GM18505 (cell line): ENCODE measurements at regions not wholly inside any gene's neighbourhood (a gene's known extent, or its start where the extent isn't known, plus 50 kb on each side); places are given as distances from the start of the nearest gene placed in this dataset.
A peak's percentile ranks its signal among the peaks of the same experiment; 100 is the strongest.

Experiments
- ATAC-seq: cut with Tn5 transposase; IDR thresholded peaks from one replicate; pipeline ENCODE4 v1.9.1; 2021; ENCODE audit not compliant: unreplicated experiment
- POLR2A ChIP-seq: IDR thresholded peaks from 4 replicates; pipeline ENCODE4 v1.6.1; 2011; ENCODE audit warnings: borderline replicate concordance; ENCODE audit not compliant: insufficient read depth, insufficient read length; ENCODE audit errors: extremely low read depth

DNA sequence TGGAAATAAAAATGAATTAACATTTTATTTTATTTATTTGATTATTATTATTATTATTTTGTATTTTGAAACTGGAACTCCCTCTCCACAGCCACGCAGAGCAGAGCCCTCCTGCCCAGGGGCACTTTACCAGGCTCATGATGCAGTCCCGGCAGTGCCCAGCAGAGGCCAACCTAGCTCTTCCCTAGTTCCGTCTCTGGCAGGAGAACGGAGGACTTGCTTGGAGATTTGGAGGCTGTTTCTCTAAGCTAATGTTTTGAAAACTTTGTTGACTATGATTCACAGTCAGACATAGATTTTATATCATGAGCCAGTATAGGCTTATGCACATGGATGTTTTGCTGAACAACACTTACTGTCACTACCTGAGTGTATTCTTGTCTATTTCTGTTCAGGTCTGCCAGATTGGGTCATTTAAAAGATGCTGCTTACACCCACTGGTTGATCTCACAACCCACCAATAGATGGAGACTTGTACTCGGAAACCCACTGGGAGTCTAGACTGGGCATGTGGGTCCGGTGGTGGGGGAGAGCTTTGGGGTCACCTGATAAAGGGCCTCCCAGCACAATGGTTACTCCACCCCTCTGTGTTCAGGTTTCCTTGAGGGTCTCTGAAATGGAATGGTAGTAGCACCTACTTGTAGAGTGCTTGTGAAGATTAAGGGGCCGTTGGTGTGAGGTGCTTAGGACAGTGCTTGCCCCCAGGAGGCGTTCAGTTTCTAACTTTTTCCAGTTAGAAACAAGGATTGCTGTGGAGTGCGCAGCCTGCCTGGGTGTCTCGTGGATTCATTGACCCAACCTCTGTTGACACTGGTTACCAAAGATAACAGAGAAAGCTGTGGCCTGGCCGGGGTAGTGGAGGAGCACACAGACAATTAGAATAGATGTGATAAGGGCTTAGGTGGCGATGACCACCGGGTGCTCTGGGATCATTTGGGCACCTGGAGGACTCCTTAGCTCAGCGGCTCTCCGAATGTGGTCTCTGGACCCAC is 177.3 kb downstream of the HAUS1 start:
- ATAC-seq = peak; percentile 62
- no peak for TF ChIP-seq POLR2A

DNA sequence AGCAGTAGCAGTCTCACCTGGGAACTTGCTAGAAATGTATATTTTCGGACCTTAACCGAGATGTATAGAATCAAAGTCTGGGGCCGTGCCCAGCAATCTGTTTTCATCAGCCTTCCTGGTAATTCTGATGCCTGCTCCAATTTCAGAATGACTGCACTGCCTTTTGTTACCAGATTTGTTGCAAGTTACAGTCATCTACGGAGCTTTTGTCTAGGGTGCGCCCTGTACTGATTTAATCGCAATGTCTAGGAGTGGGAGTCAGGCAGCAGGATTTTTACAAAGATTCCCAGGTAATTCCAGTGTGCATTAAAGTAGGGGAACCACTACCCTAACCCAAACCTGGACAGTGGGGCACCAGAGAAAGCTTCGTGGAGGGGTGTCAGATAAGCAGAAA is 178.0 kb downstream of the HAUS1 start:
- TF ChIP-seq POLR2A = no peak
- no peak for ATAC-seq

GRCh38 chr18:46282646-46283045 is 178.5 kb downstream of the HAUS1 start:
- no peak for ATAC-seq
- no peak for TF ChIP-seq POLR2A

DNA sequence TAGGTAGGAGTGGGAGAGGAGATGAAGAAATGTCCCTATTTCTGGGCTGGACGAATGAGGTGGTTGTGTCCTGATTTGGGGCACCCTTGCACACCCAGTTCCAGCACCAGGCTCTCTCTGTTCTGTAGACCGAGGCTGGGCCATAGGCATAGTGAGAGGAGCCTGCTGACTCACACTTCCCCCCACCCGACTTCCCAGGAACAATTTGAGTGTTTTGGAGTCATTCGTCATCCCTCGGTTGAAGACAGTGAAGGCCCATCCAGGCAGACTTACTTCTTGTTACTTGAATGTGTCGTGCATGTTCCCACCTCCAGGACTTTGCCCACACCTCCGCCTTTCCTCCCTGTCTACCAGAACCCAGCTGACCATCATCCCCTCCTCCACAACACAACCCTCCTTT is 179.1 kb downstream of the HAUS1 start:
- TF ChIP-seq POLR2A = no peak

DNA sequence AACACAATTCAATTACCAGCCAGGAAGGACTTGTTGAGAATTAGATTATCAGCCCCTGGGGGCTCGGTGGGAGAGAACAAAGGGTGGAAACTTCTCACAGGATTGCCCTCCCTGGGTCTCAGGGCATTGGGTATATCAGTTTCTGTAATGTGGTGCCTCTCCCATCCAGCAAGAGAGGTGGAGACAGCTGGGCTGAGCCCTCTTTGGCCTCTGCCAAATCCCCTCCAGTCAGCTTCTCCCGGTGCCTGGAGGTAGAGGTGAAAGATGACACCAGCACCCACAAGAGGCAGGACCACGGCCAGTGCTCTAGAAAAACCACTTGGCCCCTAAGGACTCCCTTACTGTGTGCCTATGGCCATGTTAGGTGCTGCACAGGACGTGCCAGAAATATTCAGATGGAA is 179.7 kb downstream of the HAUS1 start:
- no peak for TF ChIP-seq POLR2A
- no peak for ATAC-seq

More for the DNA sequence above, 179.1 kb downstream of the HAUS1 start:
- ATAC-seq = no peak

DNA sequence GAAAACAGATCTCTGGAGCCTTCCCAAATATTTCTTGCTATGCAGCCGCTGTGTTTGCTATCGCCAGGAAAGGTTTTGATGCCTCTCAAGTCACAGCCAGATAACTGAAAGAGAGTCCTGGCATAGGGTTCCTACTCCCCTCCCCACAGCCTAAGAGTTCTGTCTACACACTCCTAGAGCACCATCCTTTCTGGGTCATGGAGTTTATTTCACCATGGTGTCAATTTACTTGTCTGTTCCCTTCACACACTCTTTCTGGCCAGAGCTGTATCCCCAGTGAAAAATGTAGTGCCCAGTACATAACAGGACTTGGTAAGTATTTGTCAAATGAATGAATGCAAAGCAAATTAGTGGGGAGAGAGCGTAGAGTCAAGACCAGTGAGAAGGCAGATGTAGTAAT is 185.3 kb downstream of the HAUS1 start:
- TF ChIP-seq POLR2A = no peak
- no peak for ATAC-seq

GRCh38 chr18:46289931-46290330 is 185.7 kb downstream of the HAUS1 start:
- no peak for ATAC-seq
- no peak for TF ChIP-seq POLR2A

DNA sequence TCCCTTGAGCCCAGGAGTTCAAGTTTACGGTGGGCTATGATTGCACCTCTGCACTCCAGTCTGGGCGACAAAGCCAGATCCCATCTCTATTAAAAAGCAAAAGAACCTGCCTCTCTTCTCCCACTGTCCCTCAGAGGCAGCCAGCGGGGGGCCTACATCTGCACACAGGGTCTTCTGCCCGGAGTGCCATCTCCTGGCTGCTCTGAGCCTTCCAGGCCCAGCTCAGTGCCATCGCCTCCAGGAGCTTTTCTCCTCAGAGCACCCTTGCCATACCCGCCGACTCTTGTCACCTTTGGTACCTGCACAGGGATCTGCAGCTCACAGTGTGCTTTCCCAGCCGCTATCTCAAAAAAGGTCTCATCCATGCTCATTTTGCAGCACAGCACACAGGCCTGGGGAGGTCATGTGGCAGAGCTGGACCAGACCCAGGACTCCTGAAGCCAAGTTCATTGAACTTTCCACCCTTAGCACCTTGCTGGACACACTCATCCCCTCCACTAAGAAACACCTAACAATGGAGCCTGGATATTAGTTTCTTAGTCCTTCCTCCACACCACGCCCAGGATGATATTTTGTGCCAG is 186.3 kb downstream of the HAUS1 start:
- no peak for ATAC-seq
- TF ChIP-seq POLR2A = no peak

GRCh38 chr18:46291149-46291548 is 187.0 kb downstream of the HAUS1 start:
- no peak for ATAC-seq
- no peak for TF ChIP-seq POLR2A

- TF ChIP-seq POLR2A = no peak
These were observed 189.6 kb downstream of the HAUS1 start for GRCh38 chr18:46293742-46294181.

DNA sequence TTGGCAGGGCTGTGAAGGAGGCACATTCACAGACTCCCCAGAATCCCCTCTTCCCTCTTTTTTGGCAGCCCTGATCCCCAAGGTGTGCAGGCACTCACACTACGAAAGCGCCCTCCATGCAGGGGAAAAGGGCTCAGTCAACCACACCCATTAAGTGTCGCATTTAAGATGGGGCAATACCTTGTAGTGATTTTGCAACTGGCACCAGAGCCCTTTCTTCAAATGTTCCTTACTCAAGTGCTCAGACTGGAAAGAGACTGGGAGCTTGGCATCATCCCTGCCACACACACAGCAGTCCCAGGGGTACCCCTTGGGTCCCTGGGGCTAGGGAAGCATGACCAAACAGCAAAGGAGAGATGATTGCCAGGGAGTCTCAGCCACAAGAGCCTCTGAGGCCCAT is 190.1 kb downstream of the HAUS1 start:
- no peak for TF ChIP-seq POLR2A
- ATAC-seq = no peak

More at GRCh38 chr18:46293742-46294181, 189.6 kb downstream of the HAUS1 start:
- no peak for ATAC-seq

DNA sequence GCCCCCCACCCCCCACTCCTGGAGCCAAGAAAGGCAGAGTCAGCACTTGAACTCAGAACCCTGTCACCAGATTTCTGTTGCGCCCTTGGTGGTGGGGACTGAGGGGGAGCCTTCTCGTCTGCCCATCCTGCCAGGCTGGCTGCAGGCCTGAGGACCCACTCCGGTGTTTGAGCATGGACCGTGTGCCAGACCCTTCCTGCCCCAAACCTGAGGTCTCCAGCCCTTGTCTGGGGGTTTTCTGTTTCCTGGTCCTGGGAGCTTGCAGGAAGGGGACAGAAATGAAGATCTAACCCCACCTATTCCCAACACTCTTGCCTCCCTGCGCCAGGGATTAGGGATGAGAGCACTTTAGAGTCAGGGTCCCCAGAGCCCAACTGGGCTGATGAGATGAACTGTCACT is 190.6 kb downstream of the HAUS1 start:
- TF ChIP-seq POLR2A = no peak
- ATAC-seq = no peak

DNA sequence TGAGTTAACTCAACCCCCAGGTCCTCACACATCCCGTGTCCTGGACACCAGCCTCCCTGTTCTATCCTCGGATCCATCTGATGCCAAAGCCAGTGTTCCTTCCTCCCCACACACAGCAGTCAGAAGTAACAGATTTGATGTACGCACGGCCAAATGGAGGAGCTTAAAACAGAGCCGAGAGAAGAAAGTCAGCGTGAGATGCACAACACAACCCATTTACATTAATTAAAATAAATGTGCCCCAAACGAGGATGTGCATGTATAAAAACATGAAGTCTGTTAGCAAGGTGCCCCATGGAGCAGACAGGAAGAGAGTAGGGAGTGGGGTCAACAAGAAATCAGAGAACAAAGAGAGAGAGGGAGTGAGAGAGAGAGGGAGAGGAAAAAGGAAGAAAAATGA is 191.2 kb downstream of the HAUS1 start:
- TF ChIP-seq POLR2A = no peak
- ATAC-seq = no peak

DNA sequence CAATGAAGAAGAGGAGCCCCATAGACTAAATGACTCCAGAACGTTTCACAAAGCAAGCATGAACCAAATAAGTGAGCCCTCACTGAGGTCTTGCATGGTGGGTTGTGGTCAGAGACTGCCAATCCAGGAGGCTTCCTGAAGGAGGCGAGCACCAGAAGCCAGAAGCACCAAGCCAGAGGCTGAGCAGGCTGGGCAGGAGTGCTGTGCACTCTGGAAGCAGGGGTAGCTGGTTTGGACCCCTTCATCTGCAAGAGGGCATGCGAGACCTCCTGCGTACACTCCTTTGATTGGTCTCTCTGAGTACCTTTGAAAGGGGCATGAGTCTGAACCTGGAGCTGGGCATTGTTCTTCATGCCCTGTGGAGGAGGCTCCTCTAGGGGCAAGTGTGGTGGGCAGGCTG is 192.5 kb downstream of the HAUS1 start:
- no peak for ATAC-seq
- no peak for TF ChIP-seq POLR2A

- ATAC-seq = no peak
These were observed 192.9 kb downstream of the HAUS1 start for GRCh38 chr18:46297124-46297523.

DNA sequence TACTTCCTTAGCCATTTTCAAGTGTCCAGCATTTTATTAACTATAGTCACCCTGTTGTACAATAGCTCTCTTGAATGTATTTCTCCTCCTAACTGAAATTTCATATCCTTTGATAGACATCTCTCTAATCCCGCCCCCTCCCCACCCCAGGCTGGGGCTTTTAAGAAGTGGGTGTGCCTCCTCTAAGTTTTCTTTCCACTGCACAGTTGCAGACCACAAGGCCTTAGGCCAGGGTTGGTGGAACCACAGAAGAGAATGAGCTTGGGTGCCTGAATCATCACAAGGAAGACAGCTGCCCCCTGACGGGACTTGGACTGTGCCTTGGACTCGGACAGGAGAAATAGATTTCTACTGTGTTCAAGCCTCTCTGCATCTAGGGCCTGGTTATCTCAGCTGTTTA is 193.4 kb downstream of the HAUS1 start:
- no peak for ATAC-seq
- no peak for TF ChIP-seq POLR2A

More at GRCh38 chr18:46297124-46297523, 192.9 kb downstream of the HAUS1 start:
- no peak for TF ChIP-seq POLR2A
